IMR-90 (cell line): ENCODE measurements at regions not wholly inside any gene's neighbourhood (a gene's known extent, or its start where the extent isn't known, plus 50 kb on each side); places are given as distances from the start of the nearest gene placed in this dataset.

Experiments used
- ATAC-seq: fragments of 200-7000 bp; cut with Tn5 transposase; 2 replicates; pipeline ENCODE4 v1.9.1; 2020; ENCODE audit warnings: low read depth, mild to moderate bottlenecking, moderate library complexity
- BruUV-seq: library from RNA; stranded (reverse); fragments of 400-500 nt; replicated peaks from 2 replicates; lab custom pipeline; 2021; lab: Mats Ljungman, UMichigan
- CTCF ChIA-PET: fragments of 300-600 bp; formaldehyde crosslinking; extraction: SDS; loops from one replicate; lab custom pipeline; 2021; ENCODE audit warnings: antibody characterized with exemption; lab: Yijun Ruan, JAX
- POLR2A ChIA-PET: fragments of 300-600 bp; sonication (Branson Sonifier 250); formaldehyde crosslinking; loops from one replicate; lab custom pipeline; 2022; ENCODE audit warnings: antibody characterized with exemption; ENCODE audit not compliant: unreplicated experiment; lab: Charles Lee
- DNase-seq: peaks from one replicate; pipeline ENCODE4 v3.0.0; 2013
- H2AFZ ChIP-seq: replicated peaks from 2 replicates; pipeline ENCODE3; 2013; ENCODE audit warnings: low read length, mild to moderate bottlenecking; ENCODE audit not compliant: poor library complexity
- H2AK5ac ChIP-seq: 2 replicates; pipeline ENCODE4 v1.6.1; 2013; ENCODE audit warnings: low read depth, low read length, inconsistent platforms
- H2AK9ac ChIP-seq: replicated peaks from 2 replicates; pipeline ENCODE3; 2013; ENCODE audit warnings: mild to moderate bottlenecking, low read depth, low read length, moderate library complexity; ENCODE audit not compliant: poor library complexity
- H2BK120ac ChIP-seq: 2 replicates; pipeline ENCODE4 v1.6.1; 2013; ENCODE audit warnings: low read depth, low read length, inconsistent platforms
- H2BK15ac ChIP-seq: 3 replicates; pipeline ENCODE4 v1.6.1; 2013; ENCODE audit warnings: low read depth, low read length, inconsistent platforms
- H2BK20ac ChIP-seq: 2 replicates; pipeline ENCODE4 v1.6.1; 2013; ENCODE audit warnings: low read depth, mild to moderate bottlenecking, inconsistent platforms, low read length, moderate library complexity
- H2BK5ac ChIP-seq: 2 replicates; pipeline ENCODE4 v1.6.1; 2013; ENCODE audit warnings: mild to moderate bottlenecking, low read depth, low read length, inconsistent platforms; ENCODE audit not compliant: poor library complexity, severe bottlenecking
- H3K14ac ChIP-seq: replicated peaks from 2 replicates; pipeline ENCODE4 v1.6.1; 2013; ENCODE audit warnings: low read depth, low read length, inconsistent platforms
- H3K18ac ChIP-seq: 2 replicates; pipeline ENCODE4 v1.6.1; 2013; ENCODE audit warnings: low read depth, low read length, control low read depth
- H3K23ac ChIP-seq: 2 replicates; pipeline ENCODE4 v1.6.1; 2013; ENCODE audit warnings: low read depth, low read length, inconsistent platforms
- H3K27ac ChIP-seq: 2 replicates; pipeline ENCODE4 v1.5.1; 2013; ENCODE audit warnings: mild to moderate bottlenecking, control low read depth, low read length; ENCODE audit not compliant: insufficient read depth
- H3K27me3 ChIP-seq: 2 replicates; pipeline ENCODE4 v1.6.1; 2013; ENCODE audit warnings: low read length; ENCODE audit not compliant: control insufficient read depth, insufficient read depth
- H3K36me3 ChIP-seq: 2 replicates; pipeline ENCODE4 v1.6.1; 2013; ENCODE audit warnings: low read length, mixed read lengths; ENCODE audit not compliant: control insufficient read depth, insufficient read depth
- H3K4ac ChIP-seq: 2 replicates; pipeline ENCODE4 v1.6.1; 2013; ENCODE audit warnings: low read depth, low read length, inconsistent platforms
- H3K4me1 ChIP-seq: 2 replicates; pipeline ENCODE4 v1.6.1; 2013; ENCODE audit warnings: low read length, mixed read lengths; ENCODE audit not compliant: control insufficient read depth, insufficient read depth
- H3K4me2 ChIP-seq: 2 replicates; pipeline ENCODE4 v1.6.1; 2013; ENCODE audit warnings: low read depth, mild to moderate bottlenecking, control low read depth, low read length, moderate library complexity
- H3K4me3 ChIP-seq: 2 replicates; pipeline ENCODE4 v1.5.1; 2013; ENCODE audit warnings: low read depth, mild to moderate bottlenecking, control low read depth, low read length, moderate library complexity; ENCODE audit not compliant: insufficient read depth
- H3K56ac ChIP-seq: 2 replicates; pipeline ENCODE4 v1.6.1; 2013; ENCODE audit warnings: low read length, inconsistent platforms; ENCODE audit not compliant: insufficient read depth; ENCODE audit errors: extremely low read depth
- H3K79me1 ChIP-seq, 2 experiments: 2 replicates each; pipeline ENCODE4 v1.6.1; 2013; ENCODE audit warnings: low read length in 2 of 2, inconsistent platforms in 1 of 2, low read depth in 1 of 2
- H3K9ac ChIP-seq: 2 replicates; pipeline ENCODE4 v1.6.1; 2013; ENCODE audit warnings: low read depth, low read length, control low read depth
- H3K9me1 ChIP-seq: 2 replicates; pipeline ENCODE4 v1.6.1; 2013; ENCODE audit warnings: low read length, inconsistent platforms; ENCODE audit not compliant: insufficient read depth
- H3K9me3 ChIP-seq: 2 replicates; pipeline ENCODE4 v1.6.1; 2013; ENCODE audit warnings: low read length; ENCODE audit not compliant: control insufficient read depth, insufficient read depth
- H4K20me1 ChIP-seq: 2 replicates; pipeline ENCODE4 v1.6.1; 2013; ENCODE audit warnings: low read length, inconsistent platforms; ENCODE audit not compliant: insufficient read depth
- H4K5ac ChIP-seq: 2 replicates; pipeline ENCODE4 v1.6.1; 2013; ENCODE audit warnings: mild to moderate bottlenecking, low read depth, low read length, control low read depth
- H4K8ac ChIP-seq, 2 experiments: 2 replicates each; pipeline ENCODE4 v1.6.1; 2013; ENCODE audit warnings: low read depth in 2 of 2, low read length in 2 of 2, control low read depth in 1 of 2, inconsistent platforms in 1 of 2
- H4K91ac ChIP-seq: 2 replicates; pipeline ENCODE4 v1.6.1; 2013; ENCODE audit warnings: low read depth, low read length, inconsistent platforms; ENCODE audit not compliant: insufficient read depth
- BHLHE40 ChIP-seq: fragments of 150-350 bp; IDR thresholded peaks from 2 replicates; pipeline ENCODE4 v1.6.1; 2016; ENCODE audit warnings: mild to moderate bottlenecking, low read depth, low read length
- CEBPB ChIP-seq: IDR thresholded peaks from 2 replicates; pipeline ENCODE4 v1.6.1; 2012; ENCODE audit warnings: low read depth, low read length, improper control_type of control experiment
- CHD1 ChIP-seq: IDR thresholded peaks from 2 replicates; pipeline ENCODE4 v1.6.1; 2012; ENCODE audit warnings: low read depth, low read length, improper control_type of control experiment
- CTCF ChIP-seq: conservative IDR thresholded peaks from 2 replicates; pipeline ENCODE4 v1.5.1; 2012; ENCODE audit warnings: mild to moderate bottlenecking, low read depth, low read length, improper control_type of control experiment
- ELK1 ChIP-seq: fragments of 150-350 bp; IDR thresholded peaks from 2 replicates; pipeline ENCODE4 v1.6.1; 2016; ENCODE audit warnings: low read depth, mild to moderate bottlenecking, low read length, moderate library complexity, borderline replicate concordance
- FOS ChIP-seq: fragments of 150-350 bp; IDR thresholded peaks from 2 replicates; pipeline ENCODE4 v1.6.1; 2016; ENCODE audit warnings: low read depth, low read length
- MAFK ChIP-seq: IDR thresholded peaks from 2 replicates; pipeline ENCODE4 v1.6.1; 2012; ENCODE audit warnings: low read depth, low read length, improper control_type of control experiment
- MAZ ChIP-seq: IDR thresholded peaks from 2 replicates; pipeline ENCODE4 v1.6.1; 2012; ENCODE audit warnings: low read depth, mild to moderate bottlenecking, low read length, improper control_type of control experiment, moderate library complexity, borderline replicate concordance
- MXI1 ChIP-seq: IDR thresholded peaks from 2 replicates; pipeline ENCODE4 v1.6.1; 2012; ENCODE audit warnings: low read depth, mild to moderate bottlenecking, low read length, moderate library complexity, borderline replicate concordance
- NFE2L2 ChIP-seq: fragments of 150-350 bp; IDR thresholded peaks from 2 replicates; pipeline ENCODE4 v1.6.1; 2016; ENCODE audit warnings: low read depth, mild to moderate bottlenecking, low read length
- POLR2A ChIP-seq: IDR thresholded peaks from 2 replicates; pipeline ENCODE4 v1.6.1; 2012; ENCODE audit warnings: mild to moderate bottlenecking, low read depth, low read length
- RAD21 ChIP-seq: IDR thresholded peaks from 2 replicates; pipeline ENCODE4 v1.6.1; 2012; ENCODE audit warnings: low read length, improper control_type of control experiment
- RCOR1 ChIP-seq: IDR thresholded peaks from 2 replicates; pipeline ENCODE4 v1.6.1; 2012; ENCODE audit warnings: mild to moderate bottlenecking, low read length, improper control_type of control experiment; ENCODE audit not compliant: insufficient replicate concordance
- RFX5 ChIP-seq: IDR thresholded peaks from 2 replicates; pipeline ENCODE4 v1.8.0; 2012; ENCODE audit warnings: low read depth, mild to moderate bottlenecking, low read length, moderate library complexity
- SMC3 ChIP-seq: fragments of 150-350 bp; IDR thresholded peaks from 2 replicates; pipeline ENCODE4 v1.6.1; 2016; ENCODE audit warnings: low read depth, mild to moderate bottlenecking, antibody characterized with exemption, low read length, moderate library complexity
- USF2 ChIP-seq: fragments of 150-350 bp; IDR thresholded peaks from 2 replicates; pipeline ENCODE4 v1.6.1; 2017; ENCODE audit warnings: mild to moderate bottlenecking, antibody characterized with exemption, low read length, low read depth
- WGBS, 2 experiments: methylation state at CpG; one replicate each; pipeline versions ENCODE4 v1.1.5 to v1.1.7; 2013; ENCODE audit warnings: missing lambda C conversion rate in 2 of 2; ENCODE audit not compliant: insufficient read length in 1 of 2; ENCODE audit errors: extremely low coverage in 2 of 2; 5-methylcytosine and 5-hydroxymethylcytosine counted together
- dilution Hi-C: fragments of 300-500 bp; cut with HindIII; formaldehyde crosslinking; loops from one replicate; pipeline ENCODE4 v1.14.3; 2018; ENCODE audit warnings: low sequenced_read_pairs; ENCODE audit not compliant: unreplicated experiment
- in situ Hi-C: fragments of 300-500 bp; cut with MboI; formaldehyde crosslinking; loops from 3 replicates; pipeline ENCODE4 v1.14.3; 2019; ENCODE audit warnings: low sequenced_read_pairs, inconsistent platforms, mixed read lengths
- intact Hi-C: fragments of 100-400 bp; cut with micrococcal nuclease; formaldehyde crosslinking; loops from 2 replicates; pipeline ENCODE4 v1.10.0; 2022

GRCh38 chr2:47720036-47720435 lies 62.9 kb upstream of the MSH6 start:
- DNase-seq (no peak), ATAC-seq (no peak)
- POLR2A ChIA-PET: no interaction called here
- no peaks in the 10 kb centered on the region for H3K9me1 ChIP-seq
- no peaks in the 10 kb centered on the region for H3K9me3 ChIP-seq
- H2BK20ac ChIP-seq: no peak overlapping the region
- no peak for TF ChIP-seq FOS
- TF ChIP-seq RCOR1: no peak
- TF ChIP-seq MAFK: no peak
- TF ChIP-seq CHD1: no peak
- TF ChIP-seq NFE2L2: no peak
- TF ChIP-seq ELK1: no peak
- TF ChIP-seq USF2: no peak
- TF ChIP-seq POLR2A: no peak
- no peak for TF ChIP-seq RAD21
- no peak for TF ChIP-seq MXI1
- TF ChIP-seq CEBPB: no peak
- TF ChIP-seq CTCF: no peak
- no peak for TF ChIP-seq BHLHE40
- TF ChIP-seq MAZ: no peak
- no peak for TF ChIP-seq RFX5
- no peak for TF ChIP-seq SMC3
- H4K20me1 ChIP-seq: no peaks in the 10 kb centered on the region
- no peak overlapping the region for H4K5ac ChIP-seq
- in situ Hi-C loops (no loop called here), dilution Hi-C loops (no loop called here), intact Hi-C loops (no loop called here)
- no peak overlapping the region for H3K23ac ChIP-seq
- WGBS, 2 experiments: no CpG with 5 or more reads among the region's 3 CpGs
- no peak overlapping the region for H3K27ac ChIP-seq
- peaks cover 2% of the 10 kb centered on the region for H3K27me3 ChIP-seq
- no peaks in the 10 kb centered on the region for H3K36me3 ChIP-seq
- no peak overlapping the region for H3K4me3 ChIP-seq
- no TSS peak for BruUV-seq
- H3K18ac ChIP-seq: no peak overlapping the region
- no peak overlapping the region for H3K14ac ChIP-seq
- no peak overlapping the region for H4K8ac ChIP-seq
- H3K79me1 ChIP-seq: no peaks in the 10 kb centered on the region
- H2AK9ac ChIP-seq: no peak overlapping the region
- no peak overlapping the region for H2AK5ac ChIP-seq
- H3K9ac ChIP-seq: no peak overlapping the region
- no peak overlapping the region for H3K4ac ChIP-seq
- H3K56ac ChIP-seq: no peak overlapping the region
- H2BK120ac ChIP-seq: no peak overlapping the region
- CTCF ChIA-PET: no interaction called here
- no peak overlapping the region for H3K4me2 ChIP-seq
- no peaks in the 10 kb centered on the region for H3K4me1 ChIP-seq
- no peak overlapping the region for H2BK5ac ChIP-seq
- H2AFZ ChIP-seq: no peak overlapping the region
- no peak overlapping the region for H4K91ac ChIP-seq
- H2BK15ac ChIP-seq: no peak overlapping the region
